GM18502 (cell line): ENCODE measurements at regions not wholly inside any gene's neighbourhood (a gene's known extent, or its start where the extent isn't known, plus 50 kb on each side); places are given as distances from the start of the nearest gene placed in this dataset.

Source experiments
- ATAC-seq: cut with Tn5 transposase; IDR thresholded peaks from one replicate; pipeline ENCODE4 v1.9.1; 2021; ENCODE audit warnings: mild to moderate bottlenecking; ENCODE audit not compliant: unreplicated experiment, poor library complexity

GRCh38 chr2:144285324-144285723 lies 234.6 kb downstream of the ZEB2 start:
- ATAC-seq: no peak

- no peak for ATAC-seq
Observed at GRCh38 chr2:144281476-144281875, 238.4 kb downstream of the ZEB2 start.

DNA sequence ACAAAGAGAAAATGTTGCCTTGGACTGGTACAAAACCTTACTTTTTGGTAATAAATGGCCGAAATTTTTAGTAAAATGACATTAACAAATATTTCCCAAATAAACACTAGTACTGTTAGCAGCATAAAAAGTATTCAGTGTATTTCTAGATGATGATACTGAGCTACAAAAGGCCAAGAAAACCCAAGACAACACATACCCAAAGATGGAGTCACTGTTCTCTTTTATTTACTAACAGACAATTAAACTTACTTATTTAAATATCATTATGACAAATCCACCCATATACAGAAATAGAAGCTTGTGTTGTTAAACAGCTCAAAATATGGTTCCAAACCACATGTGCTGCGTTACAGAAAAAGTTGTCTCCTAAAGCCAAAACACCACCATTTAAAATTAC lies 239.9 kb downstream of the ZEB2 start:
- ATAC-seq: no peak

DNA sequence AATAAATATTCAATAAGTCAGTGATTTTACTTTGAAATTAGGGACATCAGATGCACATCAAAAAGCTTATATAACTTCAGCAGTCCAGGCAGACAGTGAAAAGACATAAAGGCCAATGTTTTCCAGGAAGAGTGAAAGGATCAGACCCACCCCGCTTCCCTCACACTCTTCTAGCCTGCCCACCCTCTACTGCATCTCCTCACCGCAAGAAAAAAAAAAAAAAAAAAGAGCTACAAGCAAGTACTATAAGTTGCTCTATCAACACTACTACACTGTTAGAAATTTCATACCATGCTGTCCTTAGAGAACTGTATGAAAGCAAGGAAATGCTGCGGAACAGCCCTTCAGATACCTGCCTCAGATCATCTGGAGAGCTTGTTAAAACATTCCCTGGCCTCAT lies 240.8 kb downstream of the ZEB2 start:
- no peak for ATAC-seq

DNA sequence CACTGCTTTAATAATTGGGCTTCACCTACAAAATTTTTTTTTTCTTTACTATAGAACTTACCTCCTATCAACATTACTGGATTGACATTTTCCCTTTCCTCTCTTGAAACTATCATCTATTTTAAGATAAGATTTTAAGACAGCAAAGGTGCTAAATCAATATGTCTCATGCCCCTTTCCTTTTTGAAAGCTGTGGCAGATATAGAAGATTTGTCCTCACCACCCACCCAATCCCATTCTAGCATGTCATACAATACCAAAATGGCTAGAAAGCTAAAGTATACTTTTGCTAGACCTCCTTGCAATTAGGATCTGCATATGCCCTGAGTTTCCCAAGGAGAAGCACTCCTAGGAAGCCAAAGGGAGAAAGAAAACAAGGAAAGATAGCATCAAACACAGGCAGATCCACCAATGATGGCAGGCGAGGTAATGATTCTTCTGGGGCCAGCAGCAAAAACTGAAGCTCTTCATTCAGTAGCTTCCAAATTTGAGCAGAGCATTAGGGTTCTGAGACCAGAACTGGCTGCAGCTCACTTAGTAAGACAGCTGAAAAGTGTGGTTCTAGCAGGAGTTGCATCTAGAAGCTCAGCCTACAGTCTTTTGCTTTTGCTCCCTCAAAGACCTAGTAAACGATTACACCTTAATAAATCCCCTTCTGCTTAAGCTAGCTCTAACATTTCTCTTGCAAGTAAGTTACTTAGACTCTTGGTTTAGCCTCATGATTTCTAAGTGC lies 242.1 kb downstream of the ZEB2 start:
- no peak for ATAC-seq

- no peak for ATAC-seq
Observed at GRCh38 chr2:144275340-144275739, 244.6 kb downstream of the ZEB2 start.

- ATAC-seq: no peak
Observed at GRCh38 chr2:144274131-144274530, 245.8 kb downstream of the ZEB2 start.

- ATAC-seq: no peak
Observed at GRCh38 chr2:144270951-144271350, 249.0 kb downstream of the ZEB2 start.

DNA sequence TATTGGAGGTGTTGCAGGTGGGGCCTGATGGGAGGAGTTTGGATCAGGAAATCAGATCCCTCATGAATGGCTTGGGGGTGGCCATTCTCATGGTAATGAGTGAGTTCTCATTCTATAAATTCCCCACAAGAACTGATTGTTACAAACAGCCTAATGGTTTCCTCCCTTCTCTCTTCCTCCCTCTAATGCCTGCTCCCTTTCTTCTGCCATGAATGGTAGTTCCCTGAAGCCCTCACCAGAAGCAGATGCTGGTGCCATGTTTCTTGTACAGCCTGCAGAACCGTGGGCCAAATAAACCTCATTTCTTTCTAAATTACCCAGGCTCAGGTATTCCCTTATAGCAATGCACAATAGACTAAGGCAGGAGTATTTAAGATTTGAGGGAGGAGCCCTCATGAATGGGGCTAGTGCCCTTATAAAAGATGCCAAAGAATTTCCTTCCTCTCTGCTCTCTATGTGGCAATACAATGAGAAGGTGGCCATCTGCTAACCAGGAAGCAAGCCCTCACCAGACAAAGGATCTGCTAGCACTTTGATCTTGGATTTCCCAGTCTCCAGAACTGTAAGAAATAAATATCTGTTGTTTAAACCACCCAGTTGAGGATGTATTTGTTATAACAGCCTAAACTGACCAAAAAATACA lies 251.8 kb downstream of the ZEB2 start:
- ATAC-seq: no peak

- ATAC-seq: peak; percentile 92
Observed at GRCh38 chr2:144267239-144267638, 252.7 kb downstream of the ZEB2 start.

DNA sequence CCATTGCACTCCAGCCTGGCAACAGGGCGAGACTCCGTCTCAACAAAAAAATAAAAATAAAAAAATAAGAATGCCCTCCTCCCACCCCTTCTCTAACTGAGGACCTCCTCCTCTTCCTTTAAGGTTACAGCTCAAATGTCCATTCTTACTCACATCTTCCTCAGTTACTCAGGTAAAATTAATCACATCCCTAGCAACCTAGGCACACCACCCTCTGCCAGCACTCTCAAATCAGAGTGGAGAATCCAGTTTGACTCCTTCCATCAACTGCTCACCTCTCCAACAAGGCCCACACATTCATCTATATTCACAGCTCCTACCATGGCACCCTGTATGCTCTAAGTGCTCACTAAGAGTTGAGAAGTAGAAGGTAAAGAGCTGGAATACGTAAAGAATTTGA lies 254.3 kb downstream of the ZEB2 start:
- ATAC-seq: no peak

DNA sequence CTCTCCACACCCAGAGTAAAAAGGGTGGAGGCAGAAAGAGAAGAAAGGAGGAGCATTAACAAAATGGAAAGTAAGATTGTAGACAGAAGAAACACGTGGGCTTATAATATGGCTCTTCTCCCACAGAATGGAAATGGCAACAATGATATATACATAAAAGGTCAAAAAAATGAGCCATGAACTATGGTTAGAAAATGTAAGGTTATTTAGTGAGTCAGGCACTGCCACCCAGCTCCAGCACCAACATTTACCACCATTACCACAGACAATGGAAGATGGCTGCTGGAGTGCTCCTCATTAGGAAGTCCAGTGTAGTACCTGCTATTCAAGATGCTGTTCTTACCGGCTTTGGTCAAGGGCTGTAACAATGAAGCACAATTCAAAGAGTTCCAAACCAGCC lies 258.0 kb downstream of the ZEB2 start:
- ATAC-seq: no peak

DNA sequence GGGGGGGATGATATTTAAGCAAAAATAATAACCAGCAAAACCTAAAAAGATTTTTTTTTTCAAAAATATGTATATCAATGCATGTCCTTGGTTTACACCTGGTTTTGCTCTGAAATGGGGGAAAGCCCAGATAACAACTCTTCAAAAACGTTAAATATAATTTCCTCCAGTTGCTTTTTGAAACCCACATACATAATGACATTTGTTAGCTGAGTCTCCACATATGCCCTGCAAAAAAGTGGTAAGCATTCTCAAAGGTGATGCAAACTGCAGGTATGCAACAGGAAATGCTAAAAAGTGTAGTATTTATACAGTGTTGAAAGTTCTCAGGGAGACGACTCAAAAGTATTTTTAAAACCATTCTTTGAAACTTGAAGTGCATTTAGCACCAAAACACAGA lies 258.6 kb downstream of the ZEB2 start:
- no peak for ATAC-seq

DNA sequence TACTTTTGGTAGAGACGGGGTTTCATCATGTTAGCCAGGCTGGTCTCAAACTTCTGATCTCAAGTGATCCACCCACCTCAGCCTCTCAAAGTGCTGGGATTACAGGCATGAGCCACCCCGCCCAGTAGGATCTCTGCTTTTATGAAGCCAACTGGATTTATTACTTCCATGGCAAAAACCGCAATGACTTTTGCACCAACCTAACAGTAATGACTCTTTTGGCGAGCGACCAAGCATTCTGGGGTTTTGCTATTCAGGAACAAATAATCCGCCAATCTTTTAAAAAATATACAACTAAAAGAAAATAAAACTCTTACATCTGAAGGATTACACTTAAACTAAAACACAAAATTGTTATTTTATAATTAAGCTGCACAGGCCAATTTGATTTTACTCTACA lies 260.6 kb downstream of the ZEB2 start:
- no peak for ATAC-seq

- no peak for ATAC-seq
Observed at GRCh38 chr2:144258154-144258553, 261.8 kb downstream of the ZEB2 start.

DNA sequence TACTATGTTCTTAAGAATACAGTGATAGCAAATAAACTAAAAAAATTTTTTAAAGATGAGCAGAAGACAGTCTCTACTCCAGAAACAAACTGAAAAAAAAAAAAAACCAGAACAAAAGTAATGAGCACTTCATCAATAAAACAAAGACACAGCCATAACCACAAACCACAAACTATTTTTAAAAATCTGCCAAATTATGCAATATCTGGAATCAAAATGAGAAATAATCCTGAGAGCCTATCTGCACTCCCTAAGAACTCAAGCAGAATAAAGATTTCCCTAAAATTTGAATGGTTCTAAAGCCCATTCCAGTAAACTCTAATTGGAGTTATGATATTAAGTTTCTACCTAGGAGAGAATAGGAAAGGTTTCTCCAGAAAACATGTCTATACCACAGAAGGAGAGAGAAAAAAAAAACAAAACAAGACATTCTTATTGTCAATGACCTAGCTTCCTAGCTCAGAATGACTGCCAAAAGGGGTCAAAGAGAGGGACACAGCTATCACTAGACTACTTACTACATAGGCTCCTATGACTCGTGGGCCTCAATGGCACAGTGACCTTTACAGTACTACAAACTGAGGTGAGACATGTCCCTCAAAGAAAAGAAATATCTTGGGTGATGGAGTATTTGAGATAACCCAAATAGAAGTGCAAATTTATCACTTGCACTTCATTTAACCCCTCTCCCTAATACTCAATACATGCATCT lies 262.8 kb downstream of the ZEB2 start:
- ATAC-seq: no peak

- ATAC-seq: no peak
Observed at GRCh38 chr2:144254342-144255235, 265.3 kb downstream of the ZEB2 start.

GRCh38 chr2:144253743-144254142 lies 266.2 kb downstream of the ZEB2 start:
- ATAC-seq: no peak

DNA sequence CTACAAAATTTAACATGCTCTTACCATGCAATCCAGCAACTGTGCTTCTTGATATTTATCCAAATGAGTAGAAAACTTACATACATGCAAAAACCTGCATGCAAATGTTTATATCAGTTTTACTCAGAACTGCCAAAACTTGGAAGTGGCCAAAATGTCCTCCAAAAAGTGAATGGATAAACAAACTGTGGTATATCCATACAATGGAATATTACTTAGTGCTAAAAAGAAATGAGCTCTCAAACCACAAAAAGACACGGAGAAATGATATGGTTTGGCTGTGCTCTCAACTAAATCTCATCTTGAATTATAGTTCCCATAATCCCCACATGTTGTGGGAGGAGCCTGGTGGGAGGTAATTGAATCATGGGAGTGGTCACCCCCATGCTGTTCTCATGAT lies 267.2 kb downstream of the ZEB2 start:
- ATAC-seq: no peak

- ATAC-seq: peak; percentile 52
Observed at GRCh38 chr2:144249035-144249637, 270.8 kb downstream of the ZEB2 start.
